Fibroblast of skin of right biceps (primary cell): ENCODE measurements at regions not wholly inside any gene's neighbourhood (a gene's known extent, or its start where the extent isn't known, plus 50 kb on each side); places are given as distances from the start of the nearest gene placed in this dataset.
A peak's percentile ranks its signal among the peaks of the same experiment; 100 is the strongest.
"Not testable (repeated sequence)": the region's sequence is repeated elsewhere in the genome, so short reads cannot be mapped to it uniquely, and the experiment has no call there.

Experiments
- DNase-seq: peaks from one replicate; pipeline ENCODE4 v3.0.0-alpha.2; 2013

DNA sequence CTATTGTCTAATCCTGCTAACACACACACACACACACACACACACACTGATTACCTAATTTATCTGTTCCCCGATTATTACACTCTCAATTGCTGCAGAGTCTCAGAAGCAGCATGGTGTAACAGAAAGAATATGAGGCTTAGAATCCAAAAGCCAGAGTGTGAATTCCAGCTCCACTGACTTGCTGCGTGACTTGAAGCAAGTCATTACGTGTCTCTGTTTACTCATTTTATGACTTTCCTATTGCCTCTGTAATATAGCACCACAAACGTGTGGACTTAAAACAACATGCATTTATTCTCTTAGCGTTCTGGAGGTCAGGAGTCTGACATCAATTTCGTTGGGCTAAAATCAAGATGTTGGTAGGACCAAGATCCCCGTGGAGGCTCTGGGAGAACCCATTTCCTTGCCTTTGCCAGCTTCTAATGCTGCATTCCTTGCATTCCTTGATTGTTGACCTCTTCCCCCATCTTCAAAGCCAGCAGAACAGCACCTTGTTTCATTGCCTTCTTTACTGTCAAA, 55.9 kb upstream of the ATP5PO start:
- DNase-seq = peak; percentile 77

DNA sequence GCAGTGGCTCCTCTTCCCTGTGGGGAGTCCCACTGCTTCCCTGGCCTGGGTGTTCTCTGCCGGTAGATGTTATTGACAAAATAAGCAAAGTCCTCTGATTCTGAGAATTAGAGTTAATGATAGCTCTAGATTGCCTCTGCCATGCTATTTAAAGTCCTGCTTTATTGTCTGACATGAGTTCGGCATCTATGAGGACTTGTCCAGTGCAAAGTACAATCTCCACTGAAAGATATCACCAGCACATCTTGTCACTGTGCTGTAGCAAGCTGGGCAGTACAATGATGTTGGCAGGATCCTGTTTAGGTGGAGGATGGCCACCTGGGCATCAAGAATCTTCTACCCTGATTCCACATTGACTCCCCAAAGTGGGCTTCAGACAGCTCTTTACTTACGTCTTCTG, 54.0 kb upstream of the ATP5PO start:
- no peak for DNase-seq

DNA sequence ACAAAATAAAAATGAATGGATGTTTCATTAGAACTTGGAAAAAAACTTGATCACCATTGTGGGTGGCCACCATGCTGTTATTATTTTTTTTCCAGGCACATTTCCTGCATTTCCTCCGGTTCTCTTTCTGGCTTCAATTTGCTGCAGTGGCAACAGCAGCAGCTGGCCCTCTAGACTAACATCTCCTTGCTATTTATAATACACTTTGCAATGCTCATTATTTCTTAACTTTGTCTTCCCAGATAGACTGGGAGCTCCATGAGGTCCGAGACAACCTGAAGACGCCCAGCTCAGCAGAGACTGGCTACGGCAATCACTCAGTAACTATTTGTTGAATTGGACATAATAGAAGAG, 53.4 kb upstream of the ATP5PO start:
- no peak for DNase-seq

DNA sequence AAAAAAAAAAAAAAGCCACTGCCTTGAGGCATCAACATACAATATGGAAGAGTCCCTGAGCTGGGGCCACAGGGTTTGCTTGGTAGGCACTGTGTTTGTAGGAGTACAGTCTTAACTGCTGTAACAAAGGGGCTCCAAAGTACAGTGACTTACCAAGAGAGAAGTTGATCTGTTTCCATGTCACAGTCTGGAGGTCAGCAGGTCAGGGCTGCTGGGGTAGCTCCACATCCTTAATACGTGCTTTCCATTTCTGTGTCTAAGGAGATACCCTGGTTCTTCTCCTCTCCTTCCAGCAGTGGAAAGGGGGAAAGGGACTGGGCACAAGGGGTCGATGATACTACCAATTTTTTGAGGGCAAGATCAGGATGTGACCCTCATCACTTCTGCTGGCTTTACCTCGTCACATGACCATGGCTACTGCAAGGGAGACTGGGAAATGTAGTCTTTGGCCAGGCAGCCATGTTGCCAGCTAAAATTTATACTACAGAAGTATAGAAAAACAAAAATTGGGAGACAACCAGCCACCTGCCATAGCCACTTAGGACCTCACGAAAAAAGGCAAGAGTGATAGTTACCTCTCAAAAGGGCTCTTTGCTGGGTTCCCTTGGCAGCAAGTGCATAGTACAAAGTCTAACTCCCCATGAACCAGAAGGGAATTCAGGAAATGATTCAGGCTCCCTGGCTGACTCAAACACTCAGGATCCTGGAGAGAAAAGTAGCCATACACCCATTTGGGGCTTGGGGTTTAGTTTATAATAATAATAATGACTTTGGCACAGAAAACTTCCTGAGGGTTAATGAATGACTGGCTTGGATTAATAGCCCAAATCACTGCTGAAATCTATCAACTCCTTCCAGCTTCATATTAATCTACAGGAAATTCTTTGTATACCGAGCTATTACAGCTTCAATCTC, 52.7 kb upstream of the ATP5PO start:
- peak; percentile 93 for DNase-seq

DNA sequence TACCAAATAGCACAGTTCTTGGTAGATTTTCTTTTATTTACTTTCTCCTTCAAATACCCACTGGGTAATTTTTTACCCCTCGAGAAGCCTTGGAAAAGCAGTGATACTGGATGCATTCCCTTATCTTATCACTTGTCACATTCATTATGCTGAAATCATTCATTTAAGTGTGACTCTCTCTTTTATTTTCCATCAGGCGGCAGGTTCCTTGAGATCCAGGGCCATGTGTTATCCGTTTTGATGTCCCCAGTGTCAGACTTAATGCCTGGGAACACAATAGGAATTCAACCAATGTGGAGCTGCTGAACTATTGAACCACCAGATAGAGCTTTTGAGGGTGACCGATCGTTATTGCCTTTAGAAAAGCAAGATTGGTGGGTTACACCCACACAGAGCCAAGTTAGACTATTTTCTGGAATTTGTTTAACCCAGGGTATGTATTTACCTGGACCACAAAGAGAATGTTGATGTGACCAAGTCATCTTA, 51.5 kb upstream of the ATP5PO start:
- DNase-seq = no peak

DNA sequence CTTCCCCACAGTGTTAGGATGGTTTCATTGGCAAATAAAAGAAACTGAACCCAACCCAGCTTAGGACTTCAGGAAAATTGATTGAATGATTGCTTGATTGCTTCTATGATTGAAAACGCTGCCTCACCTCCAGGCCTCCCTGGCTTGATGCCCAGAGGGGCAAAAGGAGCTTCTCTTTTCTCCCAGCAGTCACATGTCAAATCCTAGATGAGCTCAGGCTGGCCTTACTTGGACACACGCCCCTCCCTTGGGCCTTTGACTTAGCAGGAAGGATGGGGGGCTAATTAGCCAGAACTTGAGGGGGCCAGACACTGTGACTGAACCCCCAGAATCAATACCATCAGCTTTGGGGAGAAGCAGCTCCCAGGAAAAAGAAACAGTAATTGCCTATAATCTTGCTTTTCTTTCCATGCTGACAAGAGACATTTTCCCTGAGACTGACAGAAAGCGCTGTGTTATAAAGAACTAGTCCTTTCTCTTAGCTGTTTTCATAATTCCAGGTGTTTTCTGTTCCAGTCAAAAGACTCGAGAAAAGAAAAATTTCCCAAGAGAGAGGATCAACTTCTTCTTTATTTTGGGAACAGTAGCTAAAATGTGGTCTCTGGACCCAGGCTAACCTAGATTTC, 50.8 kb upstream of the ATP5PO start:
- no peak for DNase-seq

DNA sequence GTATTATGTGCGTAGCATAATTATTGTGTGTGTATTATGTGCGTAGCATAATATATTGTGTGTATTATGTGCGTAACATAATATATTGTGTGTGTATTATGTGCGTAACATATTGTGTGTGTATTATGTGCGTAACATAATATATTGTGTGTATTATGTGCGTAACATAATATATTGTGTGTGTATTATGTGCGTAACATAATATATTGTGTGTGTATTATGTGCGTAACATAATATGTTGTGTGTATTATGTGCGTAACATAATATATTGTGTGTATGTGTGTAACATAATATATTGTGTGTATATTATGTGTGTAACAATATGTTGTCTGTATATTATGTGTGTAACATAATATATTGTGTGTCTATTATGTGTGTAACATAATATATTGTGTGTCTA, 50.1 kb upstream of the ATP5PO start:
- DNase-seq = not testable (repeated sequence)
